ENCODE measurements at regions not wholly inside any gene's neighbourhood (a gene's known extent, or its start where the extent isn't known, plus 50 kb on each side); places are given as distances from the start of the nearest gene placed in this dataset.

DNA sequence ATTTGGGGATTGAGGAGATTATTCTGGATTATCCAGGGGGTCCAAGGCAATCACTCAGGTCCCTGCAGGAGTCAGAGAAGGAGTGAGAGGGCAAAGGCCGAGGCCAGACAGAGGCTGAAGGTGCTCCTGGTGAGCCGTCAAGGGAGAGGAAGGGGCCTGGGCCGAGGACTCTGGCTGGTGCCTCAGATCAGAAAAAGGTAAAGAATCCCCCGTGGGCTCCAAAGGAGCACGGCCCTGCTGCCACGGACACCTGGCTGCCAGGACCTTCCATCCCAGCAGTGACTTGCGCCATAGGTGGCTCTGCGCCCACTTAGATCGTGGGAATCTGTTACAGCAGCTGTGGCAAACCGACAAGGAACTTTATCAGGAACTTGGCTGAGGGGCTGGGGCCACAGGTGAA is 374.8 kb upstream of the MYT1L start:
- H3K4me1 ChIP-seq (ENCODE audit: insufficient read depth): no peaks in the 10 kb centered on the region
- WGBS (ENCODE audit: low lambda C conversion rate, missing lambda C conversion rate): 89% methylated on average over 10 of the region's 10 CpGs
- H3K4me3 ChIP-seq: no peak overlapping the region
- H3K4me2 ChIP-seq: no peak overlapping the region
- H3K9me2 ChIP-seq (replicated peaks; ENCODE audit: insufficient read depth): no peaks in the 10 kb centered on the region
- H3K9me3 ChIP-seq (ENCODE audit: low read depth): no peaks in the 10 kb centered on the region
- no peaks in the 10 kb centered on the region for H3K36me3 ChIP-seq (replicated peaks; ENCODE audit: insufficient read depth, low read depth)
- H2AFZ ChIP-seq: no peak overlapping the region
- TF ChIP-seq EZH2 (IDR thresholded peaks at IDR 0.05; ENCODE audit: borderline replicate concordance): no peak
- TF ChIP-seq, protein P1, sequence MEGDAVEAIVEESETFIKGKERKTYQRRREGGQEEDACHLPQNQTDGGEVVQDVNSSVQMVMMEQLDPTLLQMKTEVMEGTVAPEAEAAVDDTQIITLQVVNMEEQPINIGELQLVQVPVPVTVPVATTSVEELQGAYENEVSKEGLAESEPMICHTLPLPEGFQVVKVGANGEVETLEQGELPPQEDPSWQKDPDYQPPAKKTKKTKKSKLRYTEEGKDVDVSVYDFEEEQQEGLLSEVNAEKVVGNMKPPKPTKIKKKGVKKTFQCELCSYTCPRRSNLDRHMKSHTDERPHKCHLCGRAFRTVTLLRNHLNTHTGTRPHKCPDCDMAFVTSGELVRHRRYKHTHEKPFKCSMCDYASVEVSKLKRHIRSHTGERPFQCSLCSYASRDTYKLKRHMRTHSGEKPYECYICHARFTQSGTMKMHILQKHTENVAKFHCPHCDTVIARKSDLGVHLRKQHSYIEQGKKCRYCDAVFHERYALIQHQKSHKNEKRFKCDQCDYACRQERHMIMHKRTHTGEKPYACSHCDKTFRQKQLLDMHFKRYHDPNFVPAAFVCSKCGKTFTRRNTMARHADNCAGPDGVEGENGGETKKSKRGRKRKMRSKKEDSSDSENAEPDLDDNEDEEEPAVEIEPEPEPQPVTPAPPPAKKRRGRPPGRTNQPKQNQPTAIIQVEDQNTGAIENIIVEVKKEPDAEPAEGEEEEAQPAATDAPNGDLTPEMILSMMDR (IDR thresholded peaks at IDR 0.05; ENCODE audit: poor library complexity): no peak
- TF ChIP-seq EZH2phosphoT487 (IDR thresholded peaks at IDR 0.05; ENCODE audit: low read depth, severe bottlenecking, unreplicated experiment): no peak
- H3K27ac ChIP-seq: no peak overlapping the region
- DNase-seq (ENCODE audit: low spot score): no peak
- no peaks in the 10 kb centered on the region for H4K20me1 ChIP-seq (ENCODE audit: insufficient read depth, poor library complexity, severe bottlenecking)
- H3K27me3 ChIP-seq: no peaks in the 10 kb centered on the region
- no peaks in the 10 kb centered on the region for H3K79me2 ChIP-seq

DNA sequence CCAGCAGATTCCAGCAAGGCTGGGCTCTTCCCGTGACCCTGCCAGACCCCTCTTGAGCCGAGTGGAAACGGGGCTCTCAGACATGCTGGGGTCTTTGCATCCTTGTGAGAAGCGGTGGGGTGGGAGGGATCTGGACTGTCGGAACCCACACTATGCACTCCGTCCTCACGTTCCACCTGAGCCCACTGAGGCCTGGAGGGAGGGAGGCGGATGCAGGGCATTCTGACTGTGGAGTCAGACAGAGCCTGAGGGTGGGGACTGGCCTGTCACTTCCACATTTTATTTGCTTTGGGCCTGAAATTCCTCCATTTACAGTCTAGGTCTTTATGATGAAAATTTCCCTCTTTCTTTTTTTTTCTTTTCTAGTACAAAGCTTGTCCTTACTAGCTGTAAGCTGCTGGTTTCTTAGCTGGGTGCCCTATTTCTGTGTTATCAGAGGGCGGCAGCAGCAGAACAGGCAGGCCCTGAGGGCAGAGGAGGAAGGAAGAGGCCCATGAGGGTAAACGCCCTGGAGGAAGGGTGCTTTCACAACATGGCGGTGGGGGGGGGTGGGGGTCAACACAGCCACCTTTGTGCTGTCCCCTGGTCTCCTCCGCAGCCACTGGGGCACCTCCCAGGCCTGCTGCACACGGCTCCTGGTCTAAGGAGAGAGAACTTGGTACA is 373.5 kb upstream of the MYT1L start:
- H3K9me2 ChIP-seq (replicated peaks; ENCODE audit: insufficient read depth): no peaks in the 10 kb centered on the region
- no peak for DNase-seq (ENCODE audit: low spot score)
- no peaks in the 10 kb centered on the region for H3K36me3 ChIP-seq (replicated peaks; ENCODE audit: insufficient read depth, low read depth)
- H3K27me3 ChIP-seq: no peaks in the 10 kb centered on the region
- WGBS (ENCODE audit: low lambda C conversion rate, missing lambda C conversion rate): 79% methylated on average over 13 of the region's 13 CpGs
- H3K27ac ChIP-seq: no peak overlapping the region
- no peak overlapping the region for H3K4me2 ChIP-seq
- H3K9me3 ChIP-seq (ENCODE audit: low read depth): no peaks in the 10 kb centered on the region
- H3K4me3 ChIP-seq: no peak overlapping the region
- TF ChIP-seq EZH2 (IDR thresholded peaks at IDR 0.05; ENCODE audit: borderline replicate concordance): no peak
- TF ChIP-seq, protein P1 (IDR thresholded peaks at IDR 0.05; ENCODE audit: poor library complexity): no peak
- no peak for TF ChIP-seq EZH2phosphoT487 (IDR thresholded peaks at IDR 0.05; ENCODE audit: low read depth, severe bottlenecking, unreplicated experiment)
- H3K79me2 ChIP-seq: no peaks in the 10 kb centered on the region
- no peak overlapping the region for H2AFZ ChIP-seq
- no peaks in the 10 kb centered on the region for H4K20me1 ChIP-seq (ENCODE audit: insufficient read depth, poor library complexity, severe bottlenecking)
- H3K4me1 ChIP-seq (ENCODE audit: insufficient read depth): no peaks in the 10 kb centered on the region

DNA sequence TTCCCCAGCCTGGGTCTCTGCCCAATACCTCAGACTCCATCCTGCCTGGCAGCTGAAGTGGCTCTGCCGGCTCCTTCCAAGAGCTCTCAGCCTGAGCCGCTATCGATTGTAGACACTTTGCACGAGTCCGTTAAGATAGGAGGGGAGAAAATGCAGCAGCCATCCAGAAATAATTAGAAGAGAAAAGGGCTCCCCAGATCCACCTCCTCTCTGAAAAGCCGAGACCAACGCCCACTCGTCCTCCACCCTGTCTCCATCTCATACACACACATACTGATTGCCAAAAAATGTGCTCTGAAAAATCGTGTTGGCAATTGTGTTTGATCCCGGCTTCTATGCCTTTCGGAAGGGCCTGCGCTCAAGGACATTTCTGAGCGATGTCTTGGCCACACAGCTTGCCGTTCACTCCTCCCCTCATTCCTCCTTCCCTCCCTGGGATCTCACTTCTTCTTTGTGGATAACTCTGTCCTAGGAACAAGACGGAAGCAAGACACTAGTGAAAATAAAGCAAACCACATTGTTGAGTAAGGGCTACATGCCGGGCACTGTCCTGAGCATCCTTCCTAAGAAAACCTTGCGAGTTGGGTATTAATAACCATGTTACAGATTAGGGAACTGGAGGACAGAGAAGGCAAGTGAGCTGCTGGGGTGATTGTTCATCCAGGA is 372.8 kb upstream of the MYT1L start:
- Histone ChIP-seq H3K9me2 (replicated peaks; ENCODE audit: insufficient read depth) (no peaks in the 10 kb centered on the region), H3K4me1 (ENCODE audit: insufficient read depth) (no peaks in the 10 kb centered on the region), H2AFZ (no peak overlapping the region), H3K36me3 (replicated peaks; ENCODE audit: insufficient read depth, low read depth) (no peaks in the 10 kb centered on the region), H4K20me1 (ENCODE audit: insufficient read depth, poor library complexity, severe bottlenecking) (no peaks in the 10 kb centered on the region), H3K4me3 (no peak overlapping the region), H3K27ac (no peak overlapping the region), H3K9me3 (ENCODE audit: low read depth) (no peaks in the 10 kb centered on the region), H3K79me2 (no peaks in the 10 kb centered on the region), H3K4me2 (no peak overlapping the region), H3K27me3 (no peaks in the 10 kb centered on the region)
- no peak for DNase-seq (ENCODE audit: low spot score)
- 93% methylated on average over 17 of the region's 17 CpGs for WGBS (ENCODE audit: low lambda C conversion rate, missing lambda C conversion rate)
- TF ChIP-seq EZH2 (IDR thresholded peaks at IDR 0.05; ENCODE audit: borderline replicate concordance) (no peak), EZH2phosphoT487 (IDR thresholded peaks at IDR 0.05; ENCODE audit: low read depth, severe bottlenecking, unreplicated experiment) (no peak)
- TF ChIP-seq, protein P1 (IDR thresholded peaks at IDR 0.05; ENCODE audit: poor library complexity): no peak
